ENCODE measurements at regions not wholly inside any gene's neighbourhood (a gene's known extent, or its start where the extent isn't known, plus 50 kb on each side); places are given as distances from the start of the nearest gene placed in this dataset.

- no peak for TF ChIP-seq CTCF (IDR thresholded peaks at IDR 0.05)
- no peak for TF ChIP-seq POLR2AphosphoS5 (IDR thresholded peaks at IDR 0.05; ENCODE audit: low read depth, low read length)
- TF ChIP-seq TCF7L2 (IDR thresholded peaks at IDR 0.05; ENCODE audit: low read depth, low read length), result no peak
Observed at GRCh38 chr14:49966304-49966809, 73.5 kb downstream of the ARF6 start.

All from Panc1 (cell line).